NCI-H187 (cell line): ENCODE measurements at regions not wholly inside any gene's neighbourhood (a gene's known extent, or its start where the extent isn't known, plus 50 kb on each side); places are given as distances from the start of the nearest gene placed in this dataset.

Experiments
- DNase-seq, 2 experiments: peaks; one replicate each; lab custom pipeline; 2025; lab: John Stamatoyannopoulos, UW

GRCh38 chr3:62981962-62982361 is 106.7 kb upstream of the CADPS start:
- no peak for DNase-seq

GRCh38 chr3:62982795-62983455 is 107.7 kb upstream of the CADPS start:
- no peak for DNase-seq

GRCh38 chr3:62986061-62986460 is 110.8 kb upstream of the CADPS start:
- no peak for DNase-seq

- no peak for DNase-seq
Measured at GRCh38 chr3:62987721-62988120, 112.5 kb upstream of the CADPS start.

- peak in 1 of 2 experiments; percentile 61 for DNase-seq
Measured at GRCh38 chr3:62990704-62991413, 115.6 kb upstream of the CADPS start.

GRCh38 chr3:62992520-62992919 is 117.3 kb upstream of the CADPS start:
- no peak for DNase-seq

GRCh38 chr3:62995119-62995518 is 119.9 kb upstream of the CADPS start:
- DNase-seq, result no peak

GRCh38 chr3:62995530-62995929 is 120.3 kb upstream of the CADPS start:
- no peak for DNase-seq

GRCh38 chr3:62997369-62997768 is 122.2 kb upstream of the CADPS start:
- no peak for DNase-seq

- no peak for DNase-seq
Measured at GRCh38 chr3:62999158-62999557, 123.9 kb upstream of the CADPS start.

- DNase-seq, result no peak
Measured at GRCh38 chr3:62999791-63000190, 124.6 kb upstream of the CADPS start.

- DNase-seq, result no peak
Measured at GRCh38 chr3:63004448-63004847, 129.2 kb upstream of the CADPS start.

GRCh38 chr3:63015614-63016309 is 140.5 kb upstream of the CADPS start:
- no peak for DNase-seq

- DNase-seq, result no peak
Measured at GRCh38 chr3:63022114-63022513, 146.9 kb upstream of the CADPS start.

GRCh38 chr3:63026722-63027121 is 151.5 kb upstream of the CADPS start:
- no peak for DNase-seq

GRCh38 chr3:63029326-63029725 is 154.1 kb upstream of the CADPS start:
- no peak for DNase-seq

- no peak for DNase-seq
Measured at GRCh38 chr3:63029921-63030320, 154.7 kb upstream of the CADPS start.

- DNase-seq, result no peak
Measured at GRCh38 chr3:63030666-63031065, 155.4 kb upstream of the CADPS start.

- no peak for DNase-seq
Measured at GRCh38 chr3:63032881-63033280, 157.7 kb upstream of the CADPS start.

GRCh38 chr3:63034101-63034500 is 158.9 kb upstream of the CADPS start:
- DNase-seq, result no peak

- DNase-seq, result no peak
Measured at GRCh38 chr3:63037116-63037515, 161.9 kb upstream of the CADPS start.

- DNase-seq, result no peak
Measured at GRCh38 chr3:63042833-63043232, 167.6 kb upstream of the CADPS start.

GRCh38 chr3:63043631-63044030 is 168.4 kb upstream of the CADPS start:
- DNase-seq, result no peak
